Activated CD8-positive, alpha-beta memory T cell treated with anti-CD3 and anti-CD28 coated beads for 1 hour (primary cell): ENCODE measurements at regions not wholly inside any gene's neighbourhood (a gene's known extent, or its start where the extent isn't known, plus 50 kb on each side); places are given as distances from the start of the nearest gene placed in this dataset.
"Not testable (repeated sequence)": the region's sequence is repeated elsewhere in the genome, so short reads cannot be mapped to it uniquely, and the experiment has no call there.

Experiments used
- DNase-seq, 2 donors: peaks; one replicate each; pipeline ENCODE4 v3.0.0-alpha.2; 2020; ENCODE audit warnings: low read depth in 1 of 2; ENCODE audit errors: extremely low read depth in 1 of 2

GRCh38 chrX:122850326-122850725 is 333.8 kb upstream of the GRIA3 start:
- no peak for DNase-seq

GRCh38 chrX:122856205-122856604 is 327.9 kb upstream of the GRIA3 start:
- no peak for DNase-seq

GRCh38 chrX:122857734-122858133 is 326.3 kb upstream of the GRIA3 start:
- DNase-seq: no peak

- no peak for DNase-seq
Measured at GRCh38 chrX:122863067-122863466, 321.0 kb upstream of the GRIA3 start.

- DNase-seq: no peak
Measured at GRCh38 chrX:122866532-122866931, 317.5 kb upstream of the GRIA3 start.

GRCh38 chrX:122868631-122869030 is 315.4 kb upstream of the GRIA3 start:
- no peak for DNase-seq

GRCh38 chrX:122869171-122869570 is 314.9 kb upstream of the GRIA3 start:
- no peak for DNase-seq

GRCh38 chrX:122878269-122878668 is 305.8 kb upstream of the GRIA3 start:
- no peak for DNase-seq

- no peak for DNase-seq
Measured at GRCh38 chrX:122880952-122881351, 303.1 kb upstream of the GRIA3 start.

- no peak for DNase-seq
Measured at GRCh38 chrX:122890729-122891128, 293.3 kb upstream of the GRIA3 start.

- no peak for DNase-seq
Measured at GRCh38 chrX:122906726-122907125, 277.4 kb upstream of the GRIA3 start.

GRCh38 chrX:122907375-122907774 is 276.7 kb upstream of the GRIA3 start:
- no peak for DNase-seq

GRCh38 chrX:122910697-122911096 is 273.4 kb upstream of the GRIA3 start:
- no peak for DNase-seq

GRCh38 chrX:122913134-122913533 is 270.9 kb upstream of the GRIA3 start:
- no peak for DNase-seq

GRCh38 chrX:122913764-122914163 is 270.3 kb upstream of the GRIA3 start:
- no peak for DNase-seq

- no peak for DNase-seq
Measured at GRCh38 chrX:122914256-122914655, 269.8 kb upstream of the GRIA3 start.

- no peak for DNase-seq
Measured at GRCh38 chrX:122934131-122934530, 249.9 kb upstream of the GRIA3 start.

- no peak for DNase-seq
Measured at GRCh38 chrX:122940199-122940598, 243.9 kb upstream of the GRIA3 start.

GRCh38 chrX:122941806-122942205 is 242.3 kb upstream of the GRIA3 start:
- DNase-seq: no peak

- no peak for DNase-seq
Measured at GRCh38 chrX:122943918-122944317, 240.2 kb upstream of the GRIA3 start.

- no peak for DNase-seq
Measured at GRCh38 chrX:122945328-122945727, 238.8 kb upstream of the GRIA3 start.

GRCh38 chrX:122972604-122973003 is 211.5 kb upstream of the GRIA3 start:
- DNase-seq: no peak

GRCh38 chrX:122982521-122982920 is 201.6 kb upstream of the GRIA3 start:
- DNase-seq: no peak

- not testable (repeated sequence) for DNase-seq
Measured at GRCh38 chrX:123002844-123003243, 181.2 kb upstream of the GRIA3 start.
